AML-193 (cell line): ENCODE measurements at regions not wholly inside any gene's neighbourhood (a gene's known extent, or its start where the extent isn't known, plus 50 kb on each side); places are given as distances from the start of the nearest gene placed in this dataset.
"Not testable (repeated sequence)": the region's sequence is repeated elsewhere in the genome, so short reads cannot be mapped to it uniquely, and the experiment has no call there.

Experiments used
- DNase-seq, 2 experiments: peaks; one replicate each; lab custom pipeline; 2025; lab: John Stamatoyannopoulos, UW

DNA sequence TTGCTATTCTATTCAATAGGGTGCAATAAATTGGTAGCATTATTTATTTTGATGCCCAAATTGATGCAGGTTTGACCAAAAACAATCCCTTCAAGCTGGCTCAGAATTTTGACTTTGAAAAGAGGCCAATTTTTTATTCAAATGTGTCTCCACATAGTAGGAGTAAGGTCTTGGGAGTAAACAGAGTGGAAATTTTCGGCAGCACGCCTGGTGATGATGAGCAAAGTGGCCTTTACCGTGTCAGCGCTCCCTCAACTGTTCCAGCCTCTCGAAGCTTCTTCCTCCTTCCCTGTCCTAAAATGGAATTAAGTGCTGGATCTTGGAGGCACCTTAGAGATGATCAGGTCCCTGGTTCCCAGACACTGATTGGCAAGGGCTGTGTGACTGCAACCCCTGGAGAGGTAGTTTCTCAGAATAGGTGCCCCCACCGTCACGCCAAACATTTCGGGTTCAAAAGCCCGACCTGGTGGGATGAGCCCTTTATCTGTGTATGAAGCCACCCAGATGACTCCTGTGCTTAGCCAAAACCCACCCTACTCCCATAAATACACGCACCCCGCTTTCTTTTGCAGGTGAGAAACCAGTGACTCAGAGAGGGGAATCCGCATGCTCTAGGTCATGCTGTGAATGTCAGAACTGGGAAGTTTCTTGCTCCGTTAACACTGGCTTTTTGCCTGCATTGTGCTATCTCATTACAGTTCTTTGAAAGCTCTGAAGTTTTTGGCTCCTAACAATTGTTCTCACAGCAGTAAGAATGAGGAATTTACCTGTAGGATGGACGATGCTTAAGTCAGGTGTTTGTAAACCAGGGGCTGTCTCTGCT, 89.1 kb downstream of the CRYGS start:
- DNase-seq: no peak

DNA sequence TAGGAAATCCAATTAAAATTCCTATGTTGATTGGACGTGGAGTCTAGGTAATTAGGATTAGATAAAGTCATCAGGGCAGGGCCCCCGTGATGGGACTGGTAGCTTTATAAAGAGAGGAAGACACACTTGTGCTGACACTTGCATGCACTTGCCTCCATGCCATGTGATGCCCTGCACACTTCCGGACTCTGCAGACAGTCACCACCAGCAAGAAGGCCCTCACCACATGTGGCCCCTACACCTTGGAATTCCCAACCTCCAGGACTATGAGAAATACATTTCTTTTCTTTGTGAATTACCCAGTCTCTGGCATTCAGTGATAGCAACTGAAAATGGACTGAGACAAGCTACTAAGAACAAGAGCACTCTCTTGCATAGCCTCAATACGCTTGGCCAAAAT, 90.6 kb downstream of the CRYGS start:
- no peak for DNase-seq

DNA sequence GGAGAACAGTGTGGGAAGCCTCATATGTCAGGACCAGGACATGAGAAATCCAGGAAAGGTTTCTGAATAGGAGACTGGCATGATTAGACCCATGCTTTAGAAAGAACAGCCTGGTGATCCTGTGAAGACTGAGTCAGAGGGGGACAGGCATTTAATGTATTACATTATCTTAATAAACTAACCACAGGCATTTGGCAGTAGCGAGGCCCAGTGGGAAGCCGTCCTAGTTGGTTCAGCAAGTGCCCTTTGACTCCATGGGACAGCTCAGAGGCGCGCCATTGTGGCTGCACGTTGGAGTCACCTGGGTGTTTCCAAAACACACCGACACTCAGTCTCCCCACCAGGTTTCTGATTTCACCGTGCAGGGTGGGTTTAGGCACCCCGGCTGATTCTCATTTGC, 90.5 kb upstream of the DGKG start:
- no peak for DNase-seq

DNA sequence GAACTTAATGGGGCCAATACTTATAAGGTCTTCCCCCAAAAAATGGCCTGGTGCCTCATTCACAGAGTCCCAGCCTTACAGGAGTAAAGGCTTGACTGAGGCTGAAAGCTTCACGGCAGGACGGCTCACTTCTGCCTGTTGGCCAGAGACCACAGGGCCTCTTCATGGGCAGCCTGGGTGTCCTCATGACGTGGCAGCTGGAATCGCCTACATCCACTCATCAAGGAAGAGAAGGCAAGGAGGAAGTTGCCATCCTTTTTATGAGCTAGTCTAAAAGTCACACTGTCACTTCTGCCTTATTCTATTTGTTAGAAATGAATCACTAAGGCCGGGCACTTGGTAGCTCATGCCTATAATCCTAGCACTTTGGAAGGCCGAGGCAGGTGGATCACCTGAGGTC, 89.3 kb upstream of the DGKG start:
- no peak for DNase-seq

DNA sequence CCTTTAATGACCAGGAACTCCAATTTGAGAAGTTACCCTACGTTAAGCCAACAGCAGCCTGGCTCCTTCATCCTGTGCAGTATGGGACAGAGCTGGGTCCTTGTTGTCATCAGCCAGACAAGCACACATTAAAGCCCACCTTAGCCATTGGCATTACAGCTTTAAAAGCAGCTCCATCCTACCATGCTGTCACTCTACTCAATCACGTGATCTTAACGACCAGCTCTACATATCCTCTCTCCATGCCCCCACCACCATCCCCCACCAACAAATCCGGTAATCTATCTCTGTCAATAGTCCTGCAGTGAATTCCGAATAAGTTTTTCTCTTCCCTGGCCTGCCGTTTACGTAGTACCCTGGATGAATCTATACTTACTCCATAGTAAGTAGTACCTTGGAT, 82.9 kb upstream of the DGKG start:
- no peak for DNase-seq

DNA sequence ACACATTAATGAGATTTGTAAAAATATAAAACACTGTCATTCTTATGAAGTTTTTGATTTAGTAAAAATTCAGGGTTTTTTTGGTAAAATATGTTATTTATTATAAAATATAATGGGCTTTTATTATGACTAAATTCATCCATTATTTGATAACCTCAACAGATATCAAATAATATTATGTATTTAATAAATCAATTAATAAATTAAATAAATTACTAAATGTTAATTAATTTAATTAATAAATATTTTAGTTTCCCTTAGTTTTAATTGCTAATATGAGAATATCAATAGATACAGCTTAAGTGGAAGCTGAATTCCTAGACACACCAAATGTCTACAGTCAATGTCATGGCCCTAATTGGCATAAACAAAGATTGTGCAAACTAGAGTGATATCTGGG, 82.3 kb upstream of the DGKG start:
- DNase-seq: no peak

DNA sequence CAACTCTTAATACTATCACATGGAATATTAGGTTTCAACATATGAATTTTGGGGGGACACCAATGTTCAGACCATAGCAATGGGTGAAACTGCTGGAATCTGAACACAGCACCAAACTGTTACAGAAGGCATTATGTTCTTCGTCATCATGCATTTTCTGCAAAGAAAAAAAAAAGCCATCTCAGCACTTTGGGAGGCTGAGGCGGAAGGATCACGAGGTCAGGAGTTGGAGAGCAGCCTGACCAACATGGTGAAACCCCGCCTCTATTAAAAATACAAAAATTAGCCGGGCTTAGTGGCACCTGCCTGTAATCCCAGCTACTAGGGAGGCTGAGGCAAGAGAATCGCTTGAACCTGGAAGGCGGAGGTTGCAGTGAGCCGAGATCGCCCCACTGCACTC, 80.9 kb upstream of the DGKG start:
- not testable (repeated sequence) for DNase-seq

DNA sequence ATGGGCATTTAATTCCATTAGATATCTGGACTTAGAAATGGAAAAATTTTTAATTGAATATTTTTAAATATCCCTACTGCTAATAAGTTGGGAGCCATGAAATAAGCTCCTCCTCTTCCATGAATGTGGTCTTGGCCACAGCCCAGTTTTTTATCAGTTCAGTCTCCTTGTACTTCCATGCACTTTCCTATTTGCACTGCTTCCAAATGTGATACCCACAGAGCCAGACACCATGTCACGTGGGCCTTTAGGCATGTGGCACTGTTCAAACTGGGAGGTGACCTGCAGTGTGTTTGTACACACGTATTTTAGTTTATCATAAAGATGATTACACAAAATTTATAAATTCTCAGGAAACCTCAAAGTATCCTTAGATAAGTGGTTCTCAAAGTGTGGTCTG, 80.1 kb upstream of the DGKG start:
- no peak for DNase-seq

DNA sequence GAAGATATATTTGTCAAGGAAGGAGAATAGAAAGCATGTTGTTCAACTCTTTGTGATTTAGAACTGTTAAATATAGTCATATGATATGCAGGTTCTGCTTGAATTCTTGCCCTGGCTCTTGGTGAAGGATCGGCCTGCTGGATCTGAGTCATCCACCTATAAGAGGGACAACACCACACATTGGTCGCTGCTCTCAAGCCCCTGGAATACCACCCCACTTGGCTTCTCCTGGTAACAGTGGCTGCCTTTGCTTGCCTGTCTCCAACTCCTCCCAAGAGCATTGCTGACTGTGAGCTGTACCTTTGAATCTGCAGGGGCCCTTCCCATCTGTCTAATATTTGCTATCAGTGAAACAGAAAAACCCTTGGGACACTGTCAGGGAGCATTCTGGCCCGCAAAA, 78.9 kb upstream of the DGKG start:
- DNase-seq: no peak

DNA sequence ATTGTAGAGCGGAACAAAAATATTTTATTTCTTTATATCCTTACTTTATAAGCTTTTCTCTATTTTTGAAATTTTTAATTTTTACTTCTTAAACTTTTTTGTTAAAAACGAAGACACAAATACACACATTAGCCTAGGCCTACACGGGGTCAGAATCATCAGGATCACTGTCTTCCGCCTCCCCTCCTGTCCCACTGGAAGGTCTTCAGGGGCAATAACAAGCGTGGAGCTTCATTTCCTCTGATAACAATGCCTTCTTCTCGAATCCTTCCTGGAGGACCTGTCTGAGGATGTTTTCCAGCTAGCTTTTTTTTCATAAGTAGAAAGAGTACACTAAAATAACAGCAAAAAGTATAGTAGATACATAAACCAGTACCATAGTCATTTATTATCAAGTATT, 77.7 kb upstream of the DGKG start:
- DNase-seq: no peak

DNA sequence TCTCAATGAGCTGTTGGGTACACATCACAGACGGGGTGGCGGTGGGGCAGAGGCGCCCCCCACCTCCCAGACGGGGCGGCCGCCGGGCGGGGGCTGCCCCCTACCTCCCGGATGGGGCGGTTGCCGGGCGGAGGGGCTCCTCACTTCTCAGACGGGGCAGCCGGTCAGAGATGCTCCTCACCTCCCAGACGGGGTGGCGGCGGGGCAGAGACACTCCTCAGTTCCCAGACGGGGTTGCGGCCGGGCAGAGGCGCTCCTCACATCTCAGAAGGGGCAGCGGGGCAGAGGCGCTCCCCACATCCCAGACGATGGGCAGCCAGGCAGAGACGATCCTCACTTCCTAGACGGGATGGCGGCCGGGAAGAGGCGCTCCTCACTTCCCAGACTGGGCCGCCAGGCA, 73.3 kb upstream of the DGKG start:
- DNase-seq: not testable (repeated sequence)

DNA sequence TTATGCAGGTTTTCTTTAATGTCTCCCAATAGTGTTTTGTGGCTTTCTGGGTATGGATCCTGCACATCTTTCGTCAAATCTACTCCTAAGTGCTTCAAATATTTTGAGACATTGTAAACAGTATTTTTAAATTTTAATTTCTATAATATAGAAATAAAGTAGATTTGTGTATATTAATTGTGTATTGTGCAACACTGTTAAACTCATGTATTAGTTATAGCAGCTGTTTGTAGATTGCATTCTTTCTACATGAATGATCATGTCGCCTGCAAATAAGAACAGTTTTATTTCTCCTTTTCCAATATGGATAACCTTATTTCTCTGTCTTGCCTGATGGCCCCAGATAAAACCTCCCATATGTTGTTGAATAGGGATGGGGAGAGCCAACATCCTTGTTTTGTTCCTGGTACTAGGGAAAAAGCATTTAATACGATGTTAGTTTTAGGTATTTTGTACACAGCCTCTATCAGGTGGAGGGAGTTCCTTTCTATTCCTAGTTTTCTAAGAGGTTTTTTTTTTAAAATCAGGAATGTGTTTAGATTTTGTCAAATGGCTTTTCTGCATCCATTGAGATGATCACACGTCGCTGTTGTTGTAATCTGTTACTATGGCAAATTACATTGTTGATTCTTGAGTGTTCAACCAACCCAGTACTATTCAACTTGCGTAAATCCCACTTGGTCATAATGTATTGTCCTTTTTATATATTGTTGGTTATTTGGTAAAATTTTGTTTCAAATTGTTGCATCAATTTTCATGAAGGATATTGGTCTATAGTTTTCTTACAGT, 71.1 kb upstream of the DGKG start:
- DNase-seq: no peak

DNA sequence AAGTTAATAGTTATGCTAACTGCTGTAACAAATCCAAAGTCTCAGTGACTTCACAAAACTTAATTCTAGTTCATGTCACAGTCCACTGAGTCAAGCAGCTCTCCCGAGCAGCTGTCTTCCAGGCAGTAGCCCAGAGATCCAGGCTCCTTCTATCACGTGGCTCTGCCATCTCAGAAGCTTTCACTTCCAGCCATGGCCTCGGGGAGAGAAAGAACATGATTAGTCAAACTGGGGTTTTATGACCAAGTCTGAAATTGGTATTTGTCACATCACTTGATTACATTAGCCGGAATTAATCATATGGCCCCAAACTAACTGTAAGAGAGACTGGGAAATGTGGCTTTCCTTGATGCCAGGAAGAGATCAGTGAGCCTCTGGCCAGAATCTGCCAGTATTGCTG, 70.2 kb upstream of the DGKG start:
- DNase-seq: no peak

DNA sequence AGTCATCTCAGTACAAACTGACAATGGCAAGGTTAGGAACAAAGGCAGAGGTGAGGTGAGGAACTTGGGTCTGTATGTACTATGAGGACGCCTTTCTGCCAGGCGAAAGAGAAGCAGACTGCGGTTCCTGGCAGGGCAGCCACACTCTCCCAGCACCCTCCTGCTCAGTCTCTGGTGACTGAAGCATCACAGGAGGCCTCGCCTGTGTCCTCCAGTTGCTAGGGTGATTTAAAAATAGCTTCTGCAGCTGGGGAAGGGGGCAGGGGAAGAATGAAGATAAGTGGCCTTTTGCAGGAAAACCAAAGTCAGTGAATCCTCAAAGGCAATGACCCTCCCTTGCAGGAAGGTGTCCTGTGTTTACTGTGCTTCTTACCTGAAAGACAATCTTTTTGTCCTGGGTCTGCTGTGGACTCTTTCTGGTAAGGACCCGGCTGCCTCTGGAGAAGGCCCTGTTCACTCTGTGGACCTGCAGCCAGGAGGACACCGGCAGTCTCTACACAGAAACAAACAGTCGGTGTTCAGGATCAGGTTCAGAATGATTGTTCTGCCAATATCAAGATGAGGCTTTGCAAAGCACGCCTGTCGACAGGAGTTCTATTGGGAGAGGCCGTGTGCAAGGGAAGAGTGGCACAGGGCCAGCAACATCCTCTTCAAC, 65.7 kb upstream of the DGKG start:
- no peak for DNase-seq

DNA sequence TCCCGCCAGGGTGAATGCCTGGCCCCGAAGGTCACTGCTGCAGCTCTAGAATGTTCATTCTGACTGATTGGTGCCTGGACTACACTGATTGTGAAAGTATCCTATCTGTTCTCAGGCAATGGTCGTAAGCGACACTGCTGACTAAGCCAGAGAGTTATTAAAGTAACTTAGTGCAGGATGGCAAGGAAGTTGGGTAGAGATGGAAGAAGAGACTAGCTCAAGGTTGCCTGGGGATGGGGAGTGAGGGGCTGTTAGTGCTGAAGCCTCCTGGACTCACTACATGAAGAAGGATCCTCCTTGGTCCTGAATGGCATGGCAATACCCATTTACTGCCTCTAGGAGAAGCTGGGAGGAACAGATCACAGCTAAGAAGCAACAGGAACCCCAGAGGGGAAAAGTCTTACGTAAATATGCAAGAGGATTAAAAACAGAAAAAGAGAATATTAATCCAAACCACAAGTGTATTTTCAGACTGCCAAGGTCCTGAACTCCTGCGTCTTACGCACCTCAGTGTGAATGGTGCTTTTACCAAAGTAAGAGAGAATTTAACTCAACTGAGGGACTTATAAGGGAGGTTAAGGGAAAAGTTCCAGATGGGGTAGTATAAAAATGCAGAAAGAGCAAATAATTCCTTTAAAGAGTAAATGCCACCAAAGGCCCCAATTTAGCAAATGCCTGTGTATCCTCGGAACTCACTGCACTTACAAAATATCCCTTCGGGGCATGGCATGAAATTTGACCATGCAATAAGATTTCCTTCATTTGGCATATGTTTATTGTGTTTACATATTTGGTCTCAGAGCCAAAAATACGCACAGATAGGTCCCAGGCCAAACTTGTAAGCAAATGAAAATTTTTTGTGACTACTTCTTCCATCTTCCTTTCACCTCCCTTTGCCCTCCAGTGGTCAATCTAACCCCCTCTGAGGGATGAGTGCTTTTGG, 64.0 kb upstream of the DGKG start:
- peak; percentile 85 to 92 for DNase-seq

DNA sequence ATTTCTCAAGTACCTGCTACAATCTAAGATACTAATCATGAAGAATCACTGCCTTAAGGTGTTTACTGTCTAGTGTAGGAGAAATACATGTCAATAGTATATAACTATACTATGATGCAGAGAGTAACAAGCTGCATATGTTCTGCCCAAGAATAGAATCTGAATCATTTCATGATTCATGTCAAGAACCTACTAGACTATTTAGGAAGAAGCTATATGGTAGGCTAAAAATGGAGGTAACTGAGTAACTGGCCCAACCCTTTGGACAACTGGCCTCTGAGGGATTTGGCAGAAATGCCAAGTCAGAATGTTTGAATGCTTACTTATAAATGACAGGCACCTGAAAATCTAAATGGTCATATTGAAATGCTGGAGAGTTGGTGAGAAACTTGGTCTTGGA, 59.9 kb upstream of the DGKG start:
- no peak for DNase-seq

DNA sequence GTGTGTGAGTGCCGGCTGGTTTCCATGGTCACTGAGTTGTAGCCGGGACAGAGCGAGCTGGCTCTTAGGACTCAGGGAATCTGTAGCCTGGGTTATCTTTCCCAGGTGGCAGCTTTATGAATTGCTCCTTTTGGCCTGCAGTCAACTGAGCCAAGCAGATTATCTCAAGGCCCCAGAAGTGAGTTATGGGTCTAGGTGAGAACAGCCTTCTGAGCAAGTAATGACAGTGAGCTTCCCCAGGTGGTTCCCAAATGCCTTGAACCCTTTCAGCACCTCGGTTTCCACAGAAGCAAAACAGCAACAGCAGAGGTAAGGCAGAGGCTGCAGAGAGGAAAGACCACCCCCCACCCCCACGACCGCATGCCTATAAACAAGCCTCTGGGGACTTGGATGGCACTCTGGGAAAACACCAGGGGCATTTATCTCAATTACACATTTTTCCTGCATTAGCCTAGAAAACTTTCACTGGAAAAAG, 56.7 kb upstream of the DGKG start:
- DNase-seq: no peak

DNA sequence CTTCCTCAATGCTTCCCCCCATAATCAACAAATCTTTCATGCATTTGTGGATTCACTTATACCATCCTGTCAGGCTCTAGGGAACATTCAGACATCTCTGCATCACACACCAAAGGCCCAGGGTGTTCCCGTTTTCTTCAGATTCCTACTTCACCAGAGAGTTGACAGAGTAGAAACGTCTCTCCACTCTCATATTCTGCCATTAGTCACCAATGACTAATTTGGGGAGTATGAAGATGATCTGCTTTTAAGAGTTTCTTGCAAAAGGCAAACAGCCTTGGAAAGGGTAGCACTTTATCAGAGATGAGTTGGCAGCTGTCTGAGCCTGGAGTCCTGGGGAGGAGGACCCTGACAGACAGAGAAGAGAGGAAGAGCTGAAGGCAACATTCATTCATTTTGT, 55.8 kb upstream of the DGKG start:
- DNase-seq: no peak

DNA sequence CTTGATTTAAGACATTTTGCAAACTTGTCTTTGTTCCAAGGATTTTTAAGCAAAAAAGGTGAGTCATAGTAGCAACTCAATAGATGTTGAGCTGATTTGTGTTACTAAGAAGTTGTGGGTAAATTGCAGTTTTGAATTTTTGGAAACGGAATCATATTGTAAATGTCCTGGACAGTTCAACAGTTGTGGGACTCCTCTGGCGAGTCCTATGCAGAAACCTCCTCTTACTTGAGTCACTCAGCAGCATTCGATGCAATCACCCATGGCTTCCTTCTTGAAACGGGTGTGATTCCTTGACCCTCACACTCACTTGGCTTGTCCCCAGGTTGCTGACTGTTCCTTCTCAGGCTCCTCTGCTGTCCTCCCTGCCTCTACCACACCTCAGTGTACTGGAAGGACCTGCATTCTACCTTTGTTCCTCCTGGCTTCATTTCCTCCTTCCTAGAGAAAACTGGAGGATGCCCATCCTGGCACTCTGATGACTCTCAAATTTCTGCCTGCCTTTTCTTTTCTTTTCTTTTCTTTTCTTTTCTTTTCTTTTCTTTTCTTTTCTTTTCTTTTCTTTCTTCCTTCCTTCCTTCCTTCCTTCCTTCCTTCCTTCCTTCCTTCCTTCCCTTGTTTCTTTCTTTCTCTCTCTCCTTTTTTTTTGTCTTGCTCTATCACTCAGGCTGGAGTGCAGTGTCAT, 52.8 kb upstream of the DGKG start:
- DNase-seq: no peak

DNA sequence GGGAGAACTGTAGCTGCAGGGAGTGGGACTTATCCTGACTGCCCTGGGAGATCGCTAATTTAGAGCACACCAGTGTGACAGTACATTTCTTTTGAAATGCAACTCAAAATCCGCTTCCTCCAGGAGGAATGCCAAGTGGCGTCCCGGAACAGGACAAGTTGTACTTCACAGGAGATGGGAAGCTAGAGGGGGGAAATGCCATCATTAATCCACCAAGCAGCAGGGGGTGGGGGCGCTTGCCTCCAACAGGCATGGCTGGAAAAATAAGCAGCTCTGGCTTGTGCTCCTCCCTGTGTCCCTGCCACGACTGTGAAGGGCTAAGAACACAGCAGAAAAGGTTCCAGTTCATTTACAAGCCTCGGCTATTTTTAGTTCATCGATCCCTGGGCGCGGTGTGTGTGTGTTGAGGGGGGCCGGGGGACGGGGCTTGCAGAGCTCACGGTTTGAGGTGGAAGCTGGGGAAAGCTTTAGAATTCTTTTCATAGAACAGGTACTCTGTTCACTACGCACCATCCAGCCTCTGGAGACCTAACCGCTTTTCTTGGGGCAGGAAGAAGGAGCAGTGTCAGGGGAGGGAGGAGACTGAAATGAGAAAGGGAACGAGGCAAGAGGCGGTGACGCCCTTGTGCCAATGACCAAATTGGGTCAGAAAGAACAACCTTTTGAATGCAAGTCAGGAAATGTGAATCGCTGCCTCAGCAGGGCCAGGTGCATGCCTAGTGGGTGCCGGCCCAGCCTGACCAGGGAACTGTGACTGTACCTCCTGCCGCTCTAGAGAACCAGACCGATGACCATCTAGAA, 51.8 kb upstream of the DGKG start:
- DNase-seq: no peak
